Osteocyte (in vitro differentiated cells): ENCODE measurements at regions not wholly inside any gene's neighbourhood (a gene's known extent, or its start where the extent isn't known, plus 50 kb on each side); places are given as distances from the start of the nearest gene placed in this dataset.

Experiments used
- DNase-seq: peaks from one replicate; pipeline ENCODE4 v3.0.0; 2021; ENCODE audit warnings: mixed read lengths; ENCODE audit not compliant: unreplicated experiment; ENCODE audit errors: extremely low spot score
- H3K27ac Mint-ChIP-seq: one replicate; pipeline ENCODE4 v1.8.0; 2021; ENCODE audit warnings: mild to moderate bottlenecking, mixed read lengths; ENCODE audit not compliant: unreplicated experiment
- H3K27me3 Mint-ChIP-seq: one replicate; pipeline ENCODE4 v1.8.0; 2021; ENCODE audit warnings: mixed read lengths; ENCODE audit not compliant: unreplicated experiment
- H3K36me3 Mint-ChIP-seq: one replicate; pipeline ENCODE4 v1.8.0; 2021; ENCODE audit warnings: mixed read lengths; ENCODE audit not compliant: unreplicated experiment
- H3K4me1 Mint-ChIP-seq: one replicate; pipeline ENCODE4 v1.8.0; 2021; ENCODE audit warnings: mixed read lengths; ENCODE audit not compliant: unreplicated experiment
- H3K4me3 Mint-ChIP-seq: one replicate; pipeline ENCODE4 v1.8.0; 2021; ENCODE audit warnings: mild to moderate bottlenecking, moderate library complexity, mixed read lengths; ENCODE audit not compliant: unreplicated experiment
- H3K9me3 Mint-ChIP-seq: one replicate; pipeline ENCODE4 v1.8.0; 2021; ENCODE audit warnings: mixed read lengths; ENCODE audit not compliant: unreplicated experiment
- CTCF ChIP-seq: fragments of 200-600 bp; sonication (generic); IDR thresholded peaks from 2 replicates; pipeline ENCODE4 v1.5.0; 2021; ENCODE audit warnings: antibody characterized with exemption, mild to moderate bottlenecking, moderate library complexity

GRCh38 chr20:11807054-11808048 is 110.3 kb upstream of the BTBD3 start:
- Mint-ChIP-seq H3K27me3 (no peaks in the 10 kb centered on the region), H3K4me1 (peaks cover 51% of the 10 kb centered on the region), H3K9me3 (peaks cover 7% of the 10 kb centered on the region), H3K27ac (peak overlapping the region; percentile 77), H3K4me3 (peak overlapping the region; percentile 41), H3K36me3 (no peaks in the 10 kb centered on the region)
- no peak for TF ChIP-seq CTCF
- no peak for DNase-seq

GRCh38 chr20:11808841-11809240 is 108.9 kb upstream of the BTBD3 start:
- no peak for TF ChIP-seq CTCF
- no peak overlapping the region for H3K4me3 Mint-ChIP-seq
- H3K36me3 Mint-ChIP-seq: no peaks in the 10 kb centered on the region
- no peak overlapping the region for H3K27ac Mint-ChIP-seq
- H3K27me3 Mint-ChIP-seq: no peaks in the 10 kb centered on the region
- no peak for DNase-seq
- peaks cover 53% of the 10 kb centered on the region for H3K4me1 Mint-ChIP-seq
- H3K9me3 Mint-ChIP-seq: peaks cover 2% of the 10 kb centered on the region

GRCh38 chr20:11810311-11811083 is 107.2 kb upstream of the BTBD3 start:
- no peaks in the 10 kb centered on the region for H3K9me3 Mint-ChIP-seq
- H3K27me3 Mint-ChIP-seq: no peaks in the 10 kb centered on the region
- no peak for DNase-seq
- H3K4me1 Mint-ChIP-seq: peaks cover 53% of the 10 kb centered on the region
- no peak for TF ChIP-seq CTCF
- H3K27ac Mint-ChIP-seq: peak overlapping the region; percentile 9
- H3K36me3 Mint-ChIP-seq: no peaks in the 10 kb centered on the region
- H3K4me3 Mint-ChIP-seq: no peak overlapping the region

GRCh38 chr20:11813106-11813890 is 104.4 kb upstream of the BTBD3 start:
- Mint-ChIP-seq H3K27ac (no peak overlapping the region), H3K36me3 (no peaks in the 10 kb centered on the region), H3K4me1 (peaks cover 31% of the 10 kb centered on the region), H3K4me3 (no peak overlapping the region), H3K27me3 (no peaks in the 10 kb centered on the region), H3K9me3 (no peaks in the 10 kb centered on the region)
- no peak for DNase-seq
- TF ChIP-seq CTCF: no peak
